Prostate gland (tissue), 2 donors: ENCODE measurements at regions not wholly inside any gene's neighbourhood (a gene's known extent, or its start where the extent isn't known, plus 50 kb on each side); places are given as distances from the start of the nearest gene placed in this dataset.

ENCODE experiments used
- POLR2A ChIP-seq: fragments of 450-650 bp; IDR thresholded peaks from one replicate; pipeline ENCODE4 v1.6.1; 2016; ENCODE audit warnings: antibody characterized with exemption, mild to moderate bottlenecking
- POLR2AphosphoS5 ChIP-seq: sonication (generic); formaldehyde crosslinking; IDR thresholded peaks from one replicate; pipeline ENCODE4 v1.6.1; 2017; ENCODE audit warnings: antibody characterized with exemption
- TF ChIP-seq, protein P1 (sequence below), 4 experiments: fragments of 200-600 bp in 2 of 4; fragments of 450-650 bp in 2 of 4; sonication (generic) in 2 of 4; IDR thresholded peaks; 1 replicate in 3 of 4; 2 replicates in 1 of 4; pipeline ENCODE4 v1.5.1; 2016 to 2019; ENCODE audit warnings: antibody characterized with exemption in 4 of 4, mild to moderate bottlenecking in 2 of 4, moderate library complexity in 2 of 4

DNA sequence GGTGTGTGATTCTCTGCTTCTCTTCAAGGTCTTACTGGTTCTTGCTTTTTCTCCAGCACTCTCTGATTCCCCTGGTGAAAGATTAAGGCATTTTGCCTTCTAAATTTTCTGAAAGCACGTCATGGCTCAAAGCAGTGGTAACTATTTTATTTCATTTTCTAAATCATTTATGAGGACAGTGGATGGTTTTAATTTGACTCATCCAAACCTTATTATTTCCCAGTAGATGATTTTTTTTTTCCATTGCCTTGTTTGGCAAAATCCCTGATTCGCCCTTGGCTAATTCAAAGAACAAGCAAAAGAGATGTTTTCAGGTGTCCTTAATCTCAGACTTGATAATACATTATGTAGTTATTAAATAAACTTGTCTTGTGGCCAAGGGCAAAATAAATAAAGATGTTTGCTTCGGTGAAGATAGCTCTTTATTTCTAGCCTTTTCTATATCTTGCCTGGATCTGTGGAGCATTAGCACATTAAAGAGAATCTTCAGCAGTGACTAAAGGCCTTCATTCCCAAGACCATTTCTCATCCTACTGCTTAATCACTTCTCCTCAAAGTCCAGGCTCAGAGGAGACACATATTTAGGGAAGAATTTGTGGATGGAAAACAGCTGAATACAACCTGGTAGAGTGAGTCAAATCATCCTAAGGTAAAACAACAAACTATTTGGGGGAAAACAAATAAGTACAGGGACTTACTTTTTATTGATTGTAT is 359.8 kb downstream of the DUSP10 start:
- TF ChIP-seq, protein P1, sequence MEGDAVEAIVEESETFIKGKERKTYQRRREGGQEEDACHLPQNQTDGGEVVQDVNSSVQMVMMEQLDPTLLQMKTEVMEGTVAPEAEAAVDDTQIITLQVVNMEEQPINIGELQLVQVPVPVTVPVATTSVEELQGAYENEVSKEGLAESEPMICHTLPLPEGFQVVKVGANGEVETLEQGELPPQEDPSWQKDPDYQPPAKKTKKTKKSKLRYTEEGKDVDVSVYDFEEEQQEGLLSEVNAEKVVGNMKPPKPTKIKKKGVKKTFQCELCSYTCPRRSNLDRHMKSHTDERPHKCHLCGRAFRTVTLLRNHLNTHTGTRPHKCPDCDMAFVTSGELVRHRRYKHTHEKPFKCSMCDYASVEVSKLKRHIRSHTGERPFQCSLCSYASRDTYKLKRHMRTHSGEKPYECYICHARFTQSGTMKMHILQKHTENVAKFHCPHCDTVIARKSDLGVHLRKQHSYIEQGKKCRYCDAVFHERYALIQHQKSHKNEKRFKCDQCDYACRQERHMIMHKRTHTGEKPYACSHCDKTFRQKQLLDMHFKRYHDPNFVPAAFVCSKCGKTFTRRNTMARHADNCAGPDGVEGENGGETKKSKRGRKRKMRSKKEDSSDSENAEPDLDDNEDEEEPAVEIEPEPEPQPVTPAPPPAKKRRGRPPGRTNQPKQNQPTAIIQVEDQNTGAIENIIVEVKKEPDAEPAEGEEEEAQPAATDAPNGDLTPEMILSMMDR (IDR thresholded peaks at IDR 0.05), result no peak
- TF ChIP-seq POLR2A (no peak), POLR2AphosphoS5 (no peak)
